Smooth muscle cell (in vitro differentiated cells): ENCODE measurements at regions not wholly inside any gene's neighbourhood (a gene's known extent, or its start where the extent isn't known, plus 50 kb on each side); places are given as distances from the start of the nearest gene placed in this dataset.

Experiments
- DNase-seq: peaks from one replicate; lab custom pipeline; 2025; ENCODE audit not compliant: unreplicated experiment; lab: John Stamatoyannopoulos, UW
- H2AFZ ChIP-seq: fragments of 200-600 bp; sonication (generic); 2 replicates; pipeline ENCODE4 v1.6.0; 2016; ENCODE audit warnings: antibody characterized with exemption, low read depth, mild to moderate bottlenecking
- H3F3A ChIP-seq: fragments of 200-600 bp; sonication (generic); 2 replicates; pipeline ENCODE4 v1.6.0; 2017; ENCODE audit warnings: antibody characterized with exemption, low read depth
- H3K27ac ChIP-seq: fragments of 200-600 bp; sonication (generic); 2 replicates; pipeline ENCODE4 v1.5.1; 2016; ENCODE audit warnings: low read depth, mild to moderate bottlenecking
- H3K27me3 ChIP-seq: fragments of 200-600 bp; sonication (generic); 2 replicates; pipeline ENCODE4 v1.6.1; 2016; ENCODE audit warnings: low read depth, mild to moderate bottlenecking
- H3K36me3 ChIP-seq: fragments of 200-600 bp; sonication (generic); 2 replicates; pipeline ENCODE4 v1.5.1; 2016; ENCODE audit warnings: low read depth
- H3K4me1 ChIP-seq: fragments of 200-600 bp; sonication (generic); 2 replicates; pipeline ENCODE4 v1.5.1; 2016; ENCODE audit warnings: low read depth
- H3K4me2 ChIP-seq: fragments of 200-600 bp; sonication (generic); 2 replicates; pipeline ENCODE4 v1.6.0; 2016; ENCODE audit warnings: mild to moderate bottlenecking
- H3K4me3 ChIP-seq: fragments of 200-600 bp; sonication (generic); 2 replicates; pipeline ENCODE4 v1.5.1; 2016; ENCODE audit warnings: mild to moderate bottlenecking
- H3K79me2 ChIP-seq: fragments of 200-600 bp; sonication (generic); 2 replicates; pipeline ENCODE4 v1.6.0; 2016; ENCODE audit warnings: low read depth, mild to moderate bottlenecking
- H3K9ac ChIP-seq: fragments of 200-600 bp; sonication (generic); 2 replicates; pipeline ENCODE4 v1.6.0; 2016; ENCODE audit warnings: low read depth
- H3K9me3 ChIP-seq: fragments of 200-600 bp; sonication (generic); replicated peaks from 2 replicates; pipeline ENCODE4 v1.5.1; 2016; ENCODE audit warnings: low read depth
- H4K20me1 ChIP-seq: fragments of 200-600 bp; sonication (generic); 2 replicates; pipeline ENCODE4 v1.6.0; 2016; ENCODE audit warnings: low read depth
- CTCF ChIP-seq: fragments of 200-600 bp; sonication (generic); IDR thresholded peaks from 2 replicates; pipeline ENCODE4 v1.5.1; 2017; ENCODE audit warnings: borderline replicate concordance, mild to moderate bottlenecking, antibody characterized with exemption; ENCODE audit not compliant: insufficient read depth, poor library complexity, severe bottlenecking
- WGBS: methylation state at CpG from one replicate; pipeline ENCODE4 v1.1.7; 2016; ENCODE audit warnings: low lambda C conversion rate; 5-methylcytosine and 5-hydroxymethylcytosine counted together

DNA sequence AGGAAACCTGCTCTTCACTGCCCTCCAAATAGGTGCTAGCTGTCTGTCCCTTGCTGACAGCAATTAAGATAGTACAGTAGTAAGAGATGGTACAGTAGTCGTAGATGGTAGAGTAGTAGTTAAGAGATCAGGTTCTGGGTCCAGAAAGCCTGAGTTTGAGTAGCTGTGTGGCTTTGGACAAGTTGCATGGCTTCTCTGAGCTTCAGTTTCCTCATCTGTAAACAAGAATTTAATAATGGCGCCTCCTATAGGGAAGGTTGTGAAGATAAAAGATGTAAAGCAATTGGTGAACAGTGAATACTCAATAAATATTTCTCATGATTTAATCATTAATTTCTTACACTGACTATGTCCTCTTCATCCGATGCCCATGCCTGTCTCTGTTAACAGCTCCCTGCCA, 86.9 kb upstream of the BCL6 start:
- Histone ChIP-seq H3K27ac (no peak overlapping the region), H3K4me3 (no peak overlapping the region), H3K9me3 (no peaks in the 10 kb centered on the region), H3K4me2 (no peak overlapping the region), H2AFZ (no peak overlapping the region), H3K9ac (no peak overlapping the region), H3F3A (no peaks in the 10 kb centered on the region), H3K4me1 (no peaks in the 10 kb centered on the region), H3K27me3 (no peaks in the 10 kb centered on the region), H3K79me2 (no peaks in the 10 kb centered on the region), H3K36me3 (no peaks in the 10 kb centered on the region), H4K20me1 (no peaks in the 10 kb centered on the region)
- 93% methylated on average over 3 of the region's 3 CpGs for WGBS
- no peak for TF ChIP-seq CTCF
- no peak for DNase-seq

DNA sequence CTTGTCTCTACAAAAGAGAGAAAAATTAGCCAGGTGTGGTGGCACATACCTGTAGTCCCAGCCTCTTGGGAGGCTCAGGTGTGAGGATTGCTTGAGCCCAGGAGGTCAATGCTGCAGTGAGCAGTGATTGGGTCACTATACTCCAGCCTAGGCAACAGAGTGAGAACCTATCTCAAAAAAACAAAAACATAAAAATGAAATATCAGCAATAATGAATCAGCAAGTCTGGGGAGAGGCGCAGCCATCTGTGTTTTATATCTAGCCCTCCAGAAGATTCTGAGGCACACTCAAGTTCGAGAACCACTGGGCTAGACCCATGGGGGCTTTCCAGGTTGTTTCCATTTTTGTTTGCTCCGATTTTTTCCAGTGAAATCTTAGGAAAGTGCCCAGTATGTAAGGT, 88.1 kb upstream of the BCL6 start:
- no peak overlapping the region for H3K4me2 ChIP-seq
- no peaks in the 10 kb centered on the region for H3K9me3 ChIP-seq
- TF ChIP-seq CTCF = no peak
- H3K36me3 ChIP-seq = no peaks in the 10 kb centered on the region
- 96% methylated on average over 3 of the region's 3 CpGs for WGBS
- H4K20me1 ChIP-seq = no peaks in the 10 kb centered on the region
- no peaks in the 10 kb centered on the region for H3K79me2 ChIP-seq
- peaks cover 5% of the 10 kb centered on the region for H3K4me1 ChIP-seq
- no peak overlapping the region for H3K4me3 ChIP-seq
- H3K9ac ChIP-seq = no peak overlapping the region
- H3F3A ChIP-seq = no peaks in the 10 kb centered on the region
- no peak overlapping the region for H3K27ac ChIP-seq
- no peak overlapping the region for H2AFZ ChIP-seq
- H3K27me3 ChIP-seq = no peaks in the 10 kb centered on the region
- DNase-seq = no peak

DNA sequence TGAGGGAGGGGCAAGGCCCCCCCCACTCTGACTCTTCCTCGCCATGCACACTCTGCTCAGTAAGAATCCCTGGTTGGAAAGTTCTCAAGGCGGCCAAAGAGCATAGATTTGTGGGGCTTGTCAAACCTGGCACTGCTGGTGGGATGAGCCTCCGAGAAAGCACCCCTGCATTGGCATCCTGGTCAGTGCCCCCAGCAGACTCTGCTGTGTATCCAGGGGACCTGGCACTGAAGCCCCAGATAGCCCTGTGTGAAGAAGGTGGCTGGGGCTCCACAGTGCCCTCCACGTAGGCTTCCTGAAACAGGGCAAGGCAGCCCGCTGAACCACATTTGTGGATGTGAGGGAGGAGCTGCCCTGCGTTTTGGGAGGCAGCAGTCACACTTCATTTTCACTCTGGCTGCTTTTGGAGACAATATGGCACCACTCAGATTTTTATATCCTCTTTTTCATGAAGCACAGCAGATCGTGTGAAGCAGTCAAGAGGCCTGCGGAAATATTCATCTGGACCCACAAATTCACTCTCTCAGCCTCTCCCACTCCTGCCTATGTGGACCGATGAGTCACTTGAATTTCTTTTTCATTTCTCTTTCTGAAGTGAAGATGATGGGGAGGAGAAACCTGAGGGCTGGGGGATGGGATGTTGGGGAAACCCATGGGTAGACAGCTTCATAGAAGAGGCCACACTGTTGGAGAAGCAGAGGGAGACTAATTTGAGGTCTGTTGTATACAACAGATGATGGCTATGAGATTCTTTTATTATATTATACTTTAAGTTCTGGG, 88.7 kb upstream of the BCL6 start:
- no peak overlapping the region for H3K27ac ChIP-seq
- H2AFZ ChIP-seq = no peak overlapping the region
- no peak for DNase-seq
- H4K20me1 ChIP-seq = no peaks in the 10 kb centered on the region
- H3K4me1 ChIP-seq = peaks cover 8% of the 10 kb centered on the region
- no peak overlapping the region for H3K4me2 ChIP-seq
- no peaks in the 10 kb centered on the region for H3K36me3 ChIP-seq
- no peaks in the 10 kb centered on the region for H3F3A ChIP-seq
- H3K9ac ChIP-seq = no peak overlapping the region
- H3K9me3 ChIP-seq = no peaks in the 10 kb centered on the region
- H3K27me3 ChIP-seq = no peaks in the 10 kb centered on the region
- 88% methylated on average over 9 of the region's 9 CpGs for WGBS
- TF ChIP-seq CTCF = no peak
- no peaks in the 10 kb centered on the region for H3K79me2 ChIP-seq
- no peak overlapping the region for H3K4me3 ChIP-seq
